SK-N-MC (cell line): ENCODE measurements at regions not wholly inside any gene's neighbourhood (a gene's known extent, or its start where the extent isn't known, plus 50 kb on each side); places are given as distances from the start of the nearest gene placed in this dataset.

Source experiments
- DNase-seq: peaks from one replicate; pipeline ENCODE4 v3.0.0-alpha.2; 2011; ENCODE audit warnings: low read depth, low spot score
- H3K27ac ChIP-seq: fragments of 200-600 bp; sonication (generic); 2 replicates; pipeline ENCODE4 v1.5.1; 2016; ENCODE audit warnings: mixed run types
- H3K36me3 ChIP-seq: fragments of 200-600 bp; sonication (generic); 2 replicates; pipeline ENCODE4 v1.6.1; 2017; ENCODE audit warnings: antibody characterized with exemption, low read length, mixed read lengths; ENCODE audit not compliant: insufficient read depth
- H3K4me3 ChIP-seq: fragments of 200-600 bp; sonication (generic); 2 replicates; pipeline ENCODE4 v1.5.1; 2016
- H3K9ac ChIP-seq: fragments of 200-600 bp; sonication (generic); 2 replicates; pipeline ENCODE4 v1.8.0; 2017; ENCODE audit warnings: mixed run types, mixed read lengths; ENCODE audit not compliant: insufficient read length
- H3K9me3 ChIP-seq: fragments of 200-600 bp; sonication (generic); 2 replicates; pipeline ENCODE4 v1.6.1; 2017; ENCODE audit warnings: low read depth, mild to moderate bottlenecking, antibody characterized with exemption, low read length, moderate library complexity, mixed read lengths
- EZH2 ChIP-seq: fragments of 200-600 bp; sonication (generic); IDR thresholded peaks from one replicate; pipeline ENCODE4 v1.6.1; 2017; ENCODE audit warnings: antibody characterized with exemption
- FOXP2 ChIP-seq: optimal IDR thresholded peaks from 2 replicates; pipeline ENCODE3; 2011; ENCODE audit warnings: mild to moderate bottlenecking, moderate library complexity; ENCODE audit not compliant: insufficient read depth; ENCODE audit errors: extremely low read length, control extremely low read depth
- POLR2AphosphoS5 ChIP-seq: IDR thresholded peaks from 2 replicates; pipeline ENCODE4 v1.6.1; 2012; ENCODE audit warnings: mild to moderate bottlenecking, low read depth, low read length, borderline replicate concordance

- H3K27ac ChIP-seq: no peak overlapping the region
- no peak overlapping the region for H3K4me3 ChIP-seq
- H3K9me3 ChIP-seq: no peaks in the 10 kb centered on the region
- TF ChIP-seq FOXP2 (no peak), EZH2 (no peak), POLR2AphosphoS5 (no peak)
- no peaks in the 10 kb centered on the region for H3K36me3 ChIP-seq
- no peak for DNase-seq
- no peak overlapping the region for H3K9ac ChIP-seq
These were observed 129.8 kb upstream of the TRIM2 start for GRCh38 chr4:153074486-153074885.

GRCh38 chr4:153074936-153075630 lies 129.2 kb upstream of the TRIM2 start:
- no peak for DNase-seq

GRCh38 chr4:153075836-153076518 lies 128.3 kb upstream of the TRIM2 start:
- Histone ChIP-seq H3K36me3 (no peaks in the 10 kb centered on the region), H3K4me3 (no peak overlapping the region), H3K27ac (no peak overlapping the region), H3K9me3 (no peaks in the 10 kb centered on the region), H3K9ac (no peak overlapping the region)
- DNase-seq: no peak
- TF ChIP-seq POLR2AphosphoS5 (no peak), FOXP2 (no peak), EZH2 (no peak)

More at GRCh38 chr4:153074936-153075630, 129.2 kb upstream of the TRIM2 start:
- TF ChIP-seq POLR2AphosphoS5 (no peak), EZH2 (no peak), FOXP2 (no peak)
- Histone ChIP-seq H3K27ac (no peak overlapping the region), H3K36me3 (no peaks in the 10 kb centered on the region), H3K4me3 (no peak overlapping the region), H3K9ac (no peak overlapping the region), H3K9me3 (no peaks in the 10 kb centered on the region)

- H3K27ac ChIP-seq: no peak overlapping the region
- TF ChIP-seq FOXP2 (no peak), POLR2AphosphoS5 (no peak), EZH2 (no peak)
- H3K4me3 ChIP-seq: no peak overlapping the region
- H3K9ac ChIP-seq: no peak overlapping the region
- H3K36me3 ChIP-seq: no peaks in the 10 kb centered on the region
- no peak for DNase-seq
- H3K9me3 ChIP-seq: no peaks in the 10 kb centered on the region
These were observed 127.4 kb upstream of the TRIM2 start for GRCh38 chr4:153076861-153077260.

GRCh38 chr4:153079857-153080391 lies 124.3 kb upstream of the TRIM2 start:
- H3K4me3 ChIP-seq: no peak overlapping the region
- H3K9me3 ChIP-seq: no peaks in the 10 kb centered on the region
- no peak for DNase-seq
- H3K9ac ChIP-seq: no peak overlapping the region
- no peaks in the 10 kb centered on the region for H3K36me3 ChIP-seq
- no peak overlapping the region for H3K27ac ChIP-seq
- TF ChIP-seq EZH2: no peak
- no peak for TF ChIP-seq FOXP2
- TF ChIP-seq POLR2AphosphoS5: no peak

- H3K4me3 ChIP-seq: no peak overlapping the region
- no peak for DNase-seq
- no peaks in the 10 kb centered on the region for H3K36me3 ChIP-seq
- H3K9ac ChIP-seq: no peak overlapping the region
- no peak overlapping the region for H3K27ac ChIP-seq
- H3K9me3 ChIP-seq: no peaks in the 10 kb centered on the region
- TF ChIP-seq FOXP2: no peak
- TF ChIP-seq EZH2: no peak
- TF ChIP-seq POLR2AphosphoS5: no peak
These were observed 123.2 kb upstream of the TRIM2 start for GRCh38 chr4:153081006-153081580.

GRCh38 chr4:153081693-153082092 lies 122.5 kb upstream of the TRIM2 start:
- H3K9me3 ChIP-seq: no peaks in the 10 kb centered on the region
- no peak overlapping the region for H3K27ac ChIP-seq
- no peaks in the 10 kb centered on the region for H3K36me3 ChIP-seq
- TF ChIP-seq EZH2: no peak
- TF ChIP-seq FOXP2: no peak
- TF ChIP-seq POLR2AphosphoS5: no peak
- H3K9ac ChIP-seq: no peak overlapping the region
- no peak for DNase-seq
- no peak overlapping the region for H3K4me3 ChIP-seq
